ENCODE measurements at regions not wholly inside any gene's neighbourhood (a gene's known extent, or its start where the extent isn't known, plus 50 kb on each side); places are given as distances from the start of the nearest gene placed in this dataset.

GRCh38 chr2:54372361-54372760, 83.8 kb upstream of the SPTBN1 start:
- Histone ChIP-seq H3K56ac (ENCODE audit: insufficient read length, low read depth, low read length) (no peak overlapping the region), H4K91ac (ENCODE audit: insufficient read length, low read depth, low read length) (no peak overlapping the region), H3K4me1 (ENCODE audit: insufficient read depth, low read length) (no peaks in the 10 kb centered on the region; the same call in 1 of the 2 replicates), H4K8ac (replicated peaks; ENCODE audit: insufficient read length, low read depth, low read length) (no peak overlapping the region), H2BK120ac (ENCODE audit: low read depth, low read length, poor library complexity, severe bottlenecking) (no peak overlapping the region), H3K23me2 (ENCODE audit: insufficient read length, low read depth, low read length, poor library complexity, severe bottlenecking) (no peaks in the 10 kb centered on the region), H4K5ac (ENCODE audit: insufficient read length, low read depth, low read length) (no peak overlapping the region), H3K9ac (ENCODE audit: extremely low read depth, insufficient read length, low read length) (no peak overlapping the region), H3K23ac (ENCODE audit: insufficient read length, low read depth, low read length) (no peak overlapping the region), H2BK20ac (ENCODE audit: low read depth, low read length, poor library complexity, severe bottlenecking) (no peak overlapping the region), H2BK12ac (ENCODE audit: insufficient read length, low read depth, low read length) (no peak overlapping the region), H2BK15ac (ENCODE audit: low read depth, low read length) (no peak overlapping the region), H3K27ac (ENCODE audit: insufficient read length, low read depth, low read length) (no peak overlapping the region), H3T11ph (ENCODE audit: low read length) (no peak overlapping the region), H2AK5ac (ENCODE audit: insufficient read length, low read length) (no peak overlapping the region), H2BK5ac (ENCODE audit: insufficient read length, low read length) (no peak overlapping the region), H3K9me3 (ENCODE audit: control insufficient read depth, low read depth, low read length) (peaks cover 12% of the 10 kb centered on the region), H3K18ac (ENCODE audit: insufficient read length, low read depth, low read length) (no peak overlapping the region), H3K79me1 (ENCODE audit: insufficient read depth, low read depth, low read length, poor library complexity, severe bottlenecking) (no peaks in the 10 kb centered on the region), H3K27me3 (ENCODE audit: insufficient read depth, low read length) (no peaks in the 10 kb centered on the region), H3K4me2 (ENCODE audit: insufficient read depth, insufficient read length, low read length) (no peak overlapping the region), H3K14ac (ENCODE audit: insufficient read depth, low read length) (no peak overlapping the region), H3K79me2 (ENCODE audit: insufficient read depth, low read length) (no peaks in the 10 kb centered on the region), H3K4ac (ENCODE audit: low read depth, low read length) (no peak overlapping the region), H2AFZ (ENCODE audit: low read length) (no peak overlapping the region), H4K20me1 (ENCODE audit: control insufficient read depth, insufficient read depth, insufficient read length) (no peaks in the 10 kb centered on the region)
- WGBS (ENCODE audit: extremely low coverage, insufficient read length, low lambda C conversion rate) = no CpG with 5 or more reads among the region's 4 CpGs
- Mint-ChIP-seq H3K27me3 (ENCODE audit: low read depth) (peaks cover 2% of the 10 kb centered on the region), H3K9me3 (peaks cover 14 to 20% of the 10 kb centered on the region in 2 experiments), H3K36me3 (ENCODE audit: insufficient read depth in 1 of 3, low read depth in 3 of 3) (peaks cover 8 to 15% (median 13%) of the 10 kb centered on the region in 3 experiments; a peak in 6 of 7 replicates), H3K27ac (no peak overlapping the region; a peak in 1 of 7 replicates), H3K4me1 (peaks cover 0 to 9% of the 10 kb centered on the region in 2 experiments; a peak in 2 of 4 replicates), H3K4me3 (no peak overlapping the region)
- no peak for TF ChIP-seq CTCF (conservative IDR thresholded peaks at IDR 0.05)
- no peak for DNase-seq

Measured in H9 (cell line).